Dermis microvascular lymphatic vessel endothelial cell (primary cell): ENCODE measurements at regions not wholly inside any gene's neighbourhood (a gene's known extent, or its start where the extent isn't known, plus 50 kb on each side); places are given as distances from the start of the nearest gene placed in this dataset.
A peak's percentile ranks its signal among the peaks of the same experiment; 100 is the strongest.
"Not testable (repeated sequence)": the region's sequence is repeated elsewhere in the genome, so short reads cannot be mapped to it uniquely, and the experiment has no call there.

Experiments used
- DNase-seq, 2 donors: peaks; one replicate each; pipeline versions ENCODE4 v3.0.0 to v3.0.0-alpha.2; 2010; ENCODE audit warnings: low read depth in 2 of 2

DNA sequence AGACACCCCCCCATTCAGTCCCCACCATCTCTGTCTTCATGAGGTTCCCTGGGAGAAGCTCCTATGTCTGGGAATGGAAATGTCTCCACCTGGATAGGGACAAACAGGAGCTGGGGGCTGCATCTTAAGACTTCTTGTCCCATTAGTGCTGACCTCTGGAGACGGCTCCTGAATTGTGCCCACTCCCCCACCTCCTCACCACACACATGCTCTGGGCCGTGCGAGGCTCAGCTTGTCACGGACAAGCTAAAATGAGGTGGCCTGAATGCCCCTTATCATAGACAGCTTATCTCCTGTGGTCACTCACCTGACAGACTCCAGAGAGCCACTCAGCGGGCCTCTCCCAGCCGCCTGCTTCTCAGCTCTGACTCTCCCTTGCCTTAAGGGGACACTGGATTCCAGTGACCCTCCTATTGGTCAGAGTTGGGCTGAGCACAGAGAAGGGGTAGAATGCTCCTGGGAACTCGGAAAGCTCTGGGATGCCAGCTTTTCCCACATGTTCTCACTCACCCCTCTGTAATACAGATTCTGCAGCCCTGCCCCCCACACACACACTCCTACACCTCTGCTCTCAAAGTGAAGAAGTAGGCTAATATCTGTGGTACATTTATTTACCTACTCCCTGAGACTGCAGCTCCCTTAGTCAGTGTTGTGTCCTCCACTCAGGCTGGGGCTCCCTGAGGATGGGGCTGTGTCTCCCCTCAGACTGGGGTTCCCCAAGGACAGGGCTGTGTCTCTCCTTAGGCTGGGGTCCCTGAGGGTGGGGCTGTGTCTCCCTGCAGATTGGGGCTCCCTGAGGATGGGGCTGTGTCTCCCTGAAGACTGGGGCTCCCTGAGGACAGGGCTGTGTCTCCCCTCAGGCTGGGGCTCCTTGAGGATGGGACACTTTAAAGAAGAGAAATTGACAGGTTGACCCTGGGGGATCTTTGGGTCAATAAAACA lies 167.5 kb downstream of the VEGFA start:
- no peak for DNase-seq

DNA sequence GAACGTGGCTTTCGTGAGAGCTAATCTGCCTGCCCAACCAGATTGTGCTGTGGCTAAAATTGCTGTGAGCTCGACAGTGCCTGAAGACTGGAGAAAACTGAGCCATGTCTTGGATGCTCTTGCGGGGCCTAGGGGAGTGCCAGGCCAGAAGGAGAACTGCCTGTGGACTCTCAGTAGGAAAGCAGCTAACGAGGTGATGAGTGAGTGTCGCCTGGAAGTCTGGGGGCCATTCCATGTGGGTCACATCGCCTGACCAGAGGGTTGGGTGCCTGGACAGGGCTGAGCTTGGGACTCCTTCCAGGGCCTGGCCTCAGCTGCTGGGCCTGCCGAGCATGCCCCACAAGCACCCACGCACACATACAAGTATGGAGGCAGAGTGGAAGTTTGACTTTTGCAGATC lies 166.5 kb downstream of the VEGFA start:
- DNase-seq, result no peak

DNA sequence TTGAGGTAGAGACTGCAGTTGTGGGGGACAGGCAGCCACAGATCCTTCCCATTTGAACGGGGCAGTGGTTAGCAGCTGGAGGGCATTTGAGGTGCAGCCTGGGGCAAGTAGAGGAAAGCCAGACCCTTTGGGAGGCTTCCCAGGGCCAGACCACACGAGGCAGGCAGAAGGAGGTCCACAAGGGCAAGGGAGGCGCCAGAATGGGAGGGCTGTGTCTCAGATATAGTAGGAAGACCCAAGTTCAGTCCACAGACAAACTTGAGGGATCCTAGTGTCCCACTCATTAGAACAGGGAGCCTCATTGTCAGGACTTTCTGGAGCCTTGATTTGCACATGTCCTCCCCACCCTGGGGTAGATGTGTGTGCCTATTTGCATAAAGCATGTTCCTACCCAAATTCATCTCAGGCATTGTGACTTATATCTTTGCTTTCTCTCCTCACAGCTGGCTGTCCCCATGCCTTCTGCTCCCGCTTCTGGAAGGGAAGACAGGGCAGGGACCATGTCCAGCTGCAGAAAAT lies 166.0 kb downstream of the VEGFA start:
- no peak for DNase-seq

DNA sequence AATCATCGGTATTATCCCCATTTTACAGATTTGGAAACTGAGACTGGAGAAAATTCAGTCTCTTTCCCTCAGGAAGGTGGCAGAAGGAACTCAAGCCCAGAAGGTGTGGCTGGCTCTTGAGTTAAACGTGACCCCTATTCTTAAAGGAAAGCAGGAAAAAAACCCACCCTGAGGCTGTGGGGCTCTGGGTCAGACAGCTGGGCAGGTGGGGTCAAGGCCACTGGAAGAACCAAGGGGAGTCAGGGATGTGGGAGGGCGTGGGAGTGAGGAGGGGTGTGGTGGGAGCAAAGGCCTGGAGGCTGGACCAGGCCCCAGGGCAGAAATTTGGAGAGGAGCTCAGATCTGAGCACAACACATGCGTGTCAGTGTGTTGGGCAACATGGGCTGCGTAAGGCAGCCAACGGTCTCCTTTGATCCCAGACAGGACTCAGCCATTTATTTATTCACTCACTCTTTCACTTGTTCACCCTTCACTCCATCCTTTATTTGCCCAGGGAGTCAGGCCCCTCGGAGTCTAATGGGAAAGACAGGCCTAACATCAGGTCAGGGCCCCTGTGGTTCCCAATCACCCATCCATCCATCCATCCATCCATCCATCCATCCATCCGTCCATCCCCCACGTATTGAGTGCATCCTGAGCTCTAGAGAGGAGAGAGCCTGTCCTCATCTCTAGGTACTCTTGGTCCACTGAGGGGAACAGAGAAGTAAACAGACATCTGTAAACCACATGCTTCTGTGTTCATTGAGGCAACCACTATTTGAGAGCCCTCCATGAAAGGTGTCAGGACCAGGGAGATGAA lies 165.0 kb downstream of the VEGFA start:
- DNase-seq, result no peak

DNA sequence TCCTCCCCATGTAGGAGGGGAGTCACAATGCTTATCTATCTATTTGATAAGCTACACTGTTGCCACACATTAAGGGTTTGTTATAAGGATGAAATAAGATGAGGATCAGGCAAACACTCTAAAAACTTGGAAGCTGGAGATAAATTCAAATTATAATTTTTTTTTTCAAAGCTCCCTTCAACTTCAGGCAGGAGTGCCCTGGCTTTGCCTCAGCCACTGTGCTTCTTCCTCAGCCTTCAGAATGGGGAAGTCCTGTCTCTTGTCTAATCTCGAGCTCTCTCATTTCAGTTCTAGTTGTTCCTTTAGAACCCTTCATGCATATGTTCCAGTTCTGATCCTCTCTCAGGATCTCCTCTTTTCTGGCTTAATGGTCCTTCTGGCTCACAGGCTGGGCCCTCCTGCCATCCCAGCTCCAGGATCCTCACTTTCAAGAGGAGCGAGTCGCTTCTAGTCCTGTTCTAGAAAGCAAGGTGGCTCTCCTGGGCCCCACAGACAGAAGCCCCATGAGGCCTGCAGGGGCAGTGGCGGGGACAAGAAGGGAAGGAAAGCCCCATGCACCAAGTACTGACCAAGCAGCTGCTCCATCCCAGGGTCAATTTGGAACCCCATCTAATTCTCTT lies 164.3 kb downstream of the VEGFA start:
- DNase-seq, result no peak

DNA sequence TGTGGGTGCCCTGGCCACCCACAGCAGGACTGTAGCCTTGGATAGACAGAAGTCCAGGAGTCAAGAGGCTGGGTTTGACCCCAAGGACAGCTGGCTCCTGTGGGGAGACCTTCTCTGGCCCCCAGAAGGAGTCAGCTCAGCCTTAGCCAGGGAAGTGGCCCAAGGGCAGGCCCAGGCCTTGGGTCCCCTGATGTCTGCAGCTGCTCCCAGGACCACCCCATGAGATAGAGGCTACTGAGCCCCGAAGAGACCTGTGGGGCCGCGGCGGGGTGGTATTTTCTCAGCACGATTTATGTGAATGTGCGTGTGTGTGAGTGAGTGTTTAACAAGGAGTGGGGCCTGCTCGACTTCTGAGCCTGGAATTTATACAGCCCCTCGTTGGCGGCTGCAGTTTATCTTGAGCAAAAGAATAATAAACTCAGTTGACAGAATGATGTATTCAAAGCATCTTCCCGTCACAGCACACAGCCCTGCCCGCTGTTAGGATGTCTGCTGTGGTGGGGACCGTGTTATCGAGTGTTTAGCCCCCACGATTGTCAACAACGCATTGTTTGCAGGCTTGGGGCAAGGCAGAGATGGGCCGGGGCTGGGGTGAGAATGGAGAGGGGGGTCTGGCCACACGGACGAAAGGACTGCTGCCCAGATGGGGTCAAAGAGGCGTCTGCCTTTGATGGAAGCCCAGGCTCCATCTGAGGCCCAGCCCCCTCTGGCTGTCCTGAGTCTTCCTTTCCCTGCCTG lies 163.3 kb downstream of the VEGFA start:
- no peak for DNase-seq

DNA sequence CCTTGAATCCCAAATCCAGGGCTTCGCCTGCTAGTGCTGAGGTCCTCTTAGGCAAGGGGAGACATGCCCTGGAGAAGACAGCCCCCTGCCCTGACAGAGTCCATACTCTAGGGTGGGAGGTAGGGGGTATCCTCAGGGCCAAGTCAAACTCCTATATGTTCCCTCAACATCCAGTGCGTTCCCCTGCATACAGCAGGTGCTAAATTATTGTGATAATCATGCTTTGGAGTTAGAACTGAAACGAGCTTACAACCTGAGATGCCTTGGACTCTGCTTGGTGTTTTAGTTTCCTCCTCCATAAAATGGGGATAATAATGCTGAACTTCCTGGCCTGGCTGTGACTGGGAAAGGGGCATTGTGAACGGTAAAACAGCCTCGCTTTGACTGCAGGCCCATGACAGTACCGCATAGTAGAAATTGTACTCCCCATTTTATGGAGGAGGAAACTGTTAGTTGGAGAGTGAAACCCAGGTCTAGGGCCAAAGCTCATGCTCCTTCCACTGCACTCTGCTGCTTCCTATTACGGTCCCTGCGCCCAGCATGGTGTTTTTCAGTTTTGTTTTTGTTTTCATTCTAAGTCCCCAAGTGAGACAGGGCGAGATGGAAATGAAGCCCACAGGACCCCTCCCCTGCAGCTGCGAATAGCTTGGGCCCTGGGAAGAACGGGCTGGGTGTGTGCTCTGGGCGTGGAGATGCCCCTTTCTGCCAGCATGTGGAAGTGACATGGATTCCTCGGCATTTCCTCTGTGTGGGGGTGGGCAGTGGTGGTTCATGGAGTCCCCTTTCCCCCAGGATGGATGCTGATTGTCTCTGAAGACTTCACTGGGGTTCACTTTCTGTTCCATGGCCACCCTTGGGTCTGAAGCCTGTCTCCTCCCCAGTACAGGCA lies 162.5 kb downstream of the VEGFA start:
- DNase-seq, result peak in 1 of 2 donors; percentile 12

DNA sequence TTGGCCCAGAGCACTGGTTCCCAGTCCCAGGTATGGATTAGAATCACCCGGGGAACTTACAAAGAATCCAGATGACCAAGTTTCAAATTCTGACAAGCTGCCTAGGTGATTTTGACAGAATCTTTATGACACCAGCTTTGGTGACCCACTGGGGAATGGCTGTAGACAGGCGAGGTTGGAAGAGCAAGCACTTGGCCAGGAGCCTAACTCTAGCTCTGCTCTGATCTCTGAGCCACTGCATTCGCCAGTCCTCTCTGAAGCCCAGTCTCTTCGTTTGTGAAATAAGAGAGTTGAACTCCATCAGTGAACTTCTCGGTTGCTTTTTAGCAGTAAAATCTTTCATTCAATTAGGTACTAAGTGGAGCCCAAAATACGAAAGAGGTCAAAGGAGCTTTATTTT lies 161.2 kb downstream of the VEGFA start:
- no peak for DNase-seq

DNA sequence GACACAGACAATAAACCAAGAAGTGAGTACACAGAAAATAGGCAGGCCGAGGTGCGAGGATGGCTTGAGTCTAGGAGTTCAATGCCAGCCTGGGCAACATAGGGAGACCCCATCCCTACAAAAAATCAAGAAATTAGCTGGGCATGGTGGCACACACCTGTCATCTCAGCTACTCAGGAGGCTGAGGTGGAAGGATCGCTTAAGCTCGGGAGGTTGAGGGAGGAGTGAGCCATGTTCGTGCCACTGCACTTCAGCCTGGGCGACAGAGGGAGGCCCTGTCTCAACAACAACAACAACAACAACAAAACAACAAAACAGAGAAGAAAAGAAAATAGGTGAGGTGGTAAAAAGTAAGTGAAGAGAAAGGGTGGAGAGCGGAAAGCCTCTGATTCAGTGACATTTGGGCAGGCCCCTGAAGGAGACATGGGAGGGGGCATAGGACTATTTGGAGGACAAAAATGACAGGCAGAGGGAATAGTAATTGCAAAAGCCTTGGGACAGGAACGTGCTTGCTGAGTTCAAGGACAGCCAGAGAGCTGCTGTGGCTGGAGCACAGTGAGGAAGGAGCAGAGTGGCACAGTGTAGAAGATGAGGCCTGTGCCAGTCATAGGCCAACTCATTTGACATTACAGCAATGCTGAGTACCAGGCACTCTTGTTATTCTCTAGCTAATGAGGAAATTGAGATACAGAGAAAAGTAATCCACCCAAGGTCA lies 160.6 kb downstream of the VEGFA start:
- no peak for DNase-seq

DNA sequence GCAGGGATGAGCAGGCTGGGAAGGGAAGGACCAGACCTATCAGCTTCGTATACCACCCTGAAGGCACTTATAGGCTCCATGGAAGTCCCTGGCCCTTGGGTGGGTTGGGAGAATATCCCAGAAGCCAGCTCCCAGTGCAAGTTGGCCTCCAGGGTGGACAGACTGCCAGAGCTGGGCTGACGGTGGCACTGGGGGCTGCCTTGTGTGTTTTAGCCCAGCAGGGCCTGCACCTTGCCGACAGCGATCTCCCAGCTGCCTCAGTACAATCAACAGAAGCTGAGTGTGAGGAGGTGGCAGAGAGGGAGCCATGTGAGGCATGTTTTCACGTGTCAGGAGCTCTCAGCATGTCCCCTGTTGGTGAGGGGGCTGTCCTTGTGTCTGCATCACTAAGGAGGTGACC lies 159.5 kb downstream of the VEGFA start:
- DNase-seq, result no peak

DNA sequence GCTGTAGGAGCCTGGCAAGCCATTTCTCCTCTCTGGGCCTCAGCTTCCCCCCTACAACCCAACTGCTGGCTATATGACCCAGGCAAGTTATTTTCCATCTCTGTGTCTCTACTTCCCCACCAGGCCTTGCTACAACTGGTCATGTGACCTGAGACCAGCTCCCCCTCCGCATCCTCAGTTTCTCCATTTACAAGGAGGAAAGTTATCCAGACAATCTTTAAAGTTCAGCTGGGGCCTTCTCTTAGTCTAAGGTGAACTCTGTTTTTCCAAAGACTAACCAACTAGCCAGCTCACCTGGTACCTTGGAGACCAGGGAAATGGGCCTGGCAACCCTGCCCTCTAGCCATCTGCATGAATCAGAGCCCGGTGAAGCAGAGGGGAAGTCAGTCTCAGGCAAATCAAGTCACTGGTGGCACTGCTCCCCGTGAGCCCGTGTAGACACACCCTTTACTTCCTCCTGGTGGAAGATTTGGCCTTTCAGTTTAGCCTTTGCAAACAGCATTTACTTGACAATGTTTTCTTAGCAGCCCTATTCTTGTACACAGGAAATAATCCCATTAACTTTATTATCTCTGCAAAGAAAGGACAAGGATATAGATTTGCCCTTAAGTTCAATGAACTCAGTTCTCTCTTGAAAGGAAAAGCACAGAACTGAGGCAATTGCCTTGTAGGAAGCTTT lies 157.7 kb downstream of the VEGFA start:
- DNase-seq, result no peak

DNA sequence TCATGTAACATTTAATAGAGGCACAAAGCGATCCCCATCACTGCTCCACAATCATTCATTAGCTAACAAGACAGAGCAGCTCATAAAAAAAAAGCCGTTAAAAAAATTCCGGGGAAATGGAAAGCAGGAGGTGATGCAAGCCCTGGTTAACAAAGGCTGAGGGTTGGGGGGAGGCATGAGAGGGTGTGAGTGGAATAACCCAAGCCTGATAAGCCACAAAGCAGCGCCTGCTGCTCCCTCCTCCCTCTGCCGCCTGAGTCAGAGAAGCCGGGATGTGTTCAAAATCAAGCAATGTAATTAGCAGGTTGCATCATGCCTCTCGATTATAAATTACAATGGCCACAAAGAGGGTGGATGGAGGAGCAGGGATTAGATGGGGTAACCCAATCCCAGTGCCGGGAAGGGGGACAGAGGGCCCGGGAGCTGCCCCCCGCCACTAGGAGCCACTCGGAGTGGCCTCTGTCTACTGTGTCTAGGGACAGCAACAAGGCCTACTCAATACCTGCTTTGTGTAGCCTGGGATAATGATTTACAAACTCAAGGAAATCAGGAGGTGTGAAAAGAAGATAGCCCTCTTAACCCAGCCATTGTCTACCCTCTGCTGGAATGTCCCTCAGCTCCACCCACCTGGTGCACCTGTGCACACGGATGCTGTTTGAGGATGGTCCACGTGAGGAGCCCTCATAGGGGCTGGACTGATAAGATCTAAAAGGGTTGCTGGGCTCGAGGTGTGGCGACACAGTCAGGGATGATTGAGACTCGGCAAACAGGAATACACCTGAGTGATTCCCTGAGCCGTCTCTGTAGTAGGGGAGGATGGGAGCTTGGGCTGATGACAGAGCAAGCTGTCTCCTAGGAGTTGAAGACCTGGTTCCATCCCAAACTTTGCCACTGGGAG lies 156.9 kb downstream of the VEGFA start:
- DNase-seq, result peak; percentile 7 to 37

DNA sequence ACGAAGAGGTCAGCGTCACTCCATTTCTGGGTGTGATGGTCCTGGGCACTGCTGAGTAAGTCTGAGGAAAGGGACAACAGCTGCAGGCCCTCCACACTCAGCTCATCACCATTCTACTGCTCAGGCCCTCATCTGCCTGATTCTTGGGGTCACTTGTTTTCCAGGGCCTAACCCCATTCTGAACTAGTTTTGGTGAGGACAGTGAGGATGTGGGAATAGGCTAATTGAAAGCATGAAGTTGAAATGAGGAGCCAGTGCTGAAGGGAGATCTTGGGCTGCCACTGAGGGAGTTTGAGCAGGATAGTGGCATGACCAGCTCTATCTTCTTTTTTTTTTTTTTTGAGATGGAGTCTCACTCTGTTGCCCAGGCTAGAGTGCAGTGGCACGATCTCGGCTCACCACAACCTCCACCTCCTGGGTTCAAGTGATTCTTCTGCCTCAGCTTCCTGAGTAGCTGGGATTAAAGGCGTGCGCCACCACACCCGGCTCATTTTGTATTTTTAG lies 155.7 kb downstream of the VEGFA start:
- not testable (repeated sequence) for DNase-seq

DNA sequence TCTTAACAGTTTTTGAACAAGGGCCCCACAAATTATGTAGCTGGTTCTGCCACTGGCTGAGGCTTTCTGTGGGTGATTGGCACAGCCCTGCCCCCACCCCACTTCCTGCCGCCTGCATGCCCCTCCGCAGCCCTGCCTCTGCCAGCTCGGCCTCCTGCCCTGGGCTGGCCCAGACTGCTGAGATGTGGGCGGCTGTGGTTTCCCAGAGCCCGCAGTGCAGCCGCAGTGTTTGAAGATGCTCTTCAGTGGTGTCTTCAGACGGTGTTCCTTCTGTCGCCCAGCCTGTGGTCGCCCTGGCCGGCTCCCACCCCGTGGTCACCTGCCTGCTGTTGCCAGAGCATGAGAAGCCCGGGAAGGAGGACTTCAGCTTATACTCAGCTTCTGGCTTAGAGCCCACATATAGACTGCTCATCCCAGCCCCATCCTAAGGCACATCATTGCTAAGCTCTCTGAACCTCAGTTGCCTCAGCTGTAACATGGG lies 154.3 kb downstream of the VEGFA start:
- no peak for DNase-seq

DNA sequence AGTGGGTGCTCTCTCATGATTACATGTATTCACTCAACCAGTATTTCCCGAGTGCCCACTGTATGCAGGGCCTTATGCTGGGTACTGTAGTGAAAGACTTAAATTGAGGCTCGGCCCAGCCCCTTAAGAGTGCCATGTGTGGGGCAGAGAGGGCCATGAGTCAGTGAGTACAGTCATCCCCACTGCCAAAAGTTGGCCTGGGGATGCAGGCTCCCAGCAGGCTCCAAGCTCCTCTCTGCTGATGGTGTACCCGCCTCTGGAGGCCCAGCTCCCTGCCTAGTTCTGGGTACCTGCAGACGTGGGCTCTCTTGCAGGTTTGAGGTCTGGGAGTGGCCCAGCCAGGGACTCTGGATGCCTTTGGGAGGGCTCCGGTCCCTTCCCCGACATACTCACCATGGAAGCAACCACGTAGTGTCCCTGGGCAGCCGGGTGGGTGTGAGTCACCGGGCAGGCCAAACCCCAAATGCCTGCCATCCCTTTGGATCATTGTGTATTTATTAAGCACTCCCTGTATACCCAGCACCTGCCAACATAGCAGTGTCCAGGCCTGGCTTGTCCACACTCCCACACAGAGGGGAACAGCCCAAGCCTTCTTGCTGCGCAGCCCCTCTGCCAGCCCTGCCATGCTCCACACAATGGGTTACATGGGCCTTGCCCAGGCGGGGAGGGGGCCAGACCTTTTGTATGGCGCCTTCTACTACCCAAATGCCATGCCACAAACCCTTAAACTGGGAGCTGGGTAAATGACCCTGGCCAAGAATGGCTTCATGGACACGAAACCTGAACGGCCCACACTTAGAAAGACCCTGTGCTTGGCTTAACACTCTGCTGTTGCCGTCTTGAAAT lies 153.6 kb downstream of the VEGFA start:
- DNase-seq, result no peak
